Colonic mucosa (tissue), 4 donors: ENCODE measurements at regions not wholly inside any gene's neighbourhood (a gene's known extent, or its start where the extent isn't known, plus 50 kb on each side); places are given as distances from the start of the nearest gene placed in this dataset.

ENCODE experiments used
- DNase-seq: peaks from one replicate; pipeline ENCODE4 v3.0.0-alpha.2; 2020
- H3K27ac ChIP-seq: fragments of 200-600 bp; one replicate; pipeline ENCODE4 v1.8.0; 2021
- H3K27me3 ChIP-seq: fragments of 200-600 bp; one replicate; pipeline ENCODE4 v1.8.0; 2021
- H3K36me3 ChIP-seq: fragments of 200-600 bp; one replicate; pipeline ENCODE4 v1.8.0; 2021
- H3K4me1 ChIP-seq: fragments of 200-600 bp; one replicate; pipeline ENCODE4 v1.8.0; 2021; ENCODE audit warnings: mild to moderate bottlenecking
- H3K4me3 ChIP-seq: fragments of 200-600 bp; one replicate; pipeline ENCODE4 v1.8.0; 2021
- H3K9ac ChIP-seq, 2 donors: one replicate each; pipeline ENCODE4 v1.7.0; 2013; ENCODE audit warnings: control low read depth in 2 of 2, low read depth in 2 of 2, low read length in 2 of 2
- H3K9me3 ChIP-seq: fragments of 200-600 bp; one replicate; pipeline ENCODE4 v1.8.0; 2021
- CTCF ChIP-seq: fragments of 200-600 bp; IDR thresholded peaks from one replicate; pipeline ENCODE4 v1.8.0; 2022; ENCODE audit warnings: antibody characterized with exemption, mild to moderate bottlenecking
- intact Hi-C: fragments of 100-400 bp; cut with DNase I; formaldehyde crosslinking; loops from one replicate; pipeline ENCODE4 v1.14.1; 2022
- donor health status: healthy.
- donor health status: DM: no; HTN: no; CAD: no.
- donor health status: DM: no; HTN: no; CAD: no.

GRCh38 chr5:57785946-57786345, 303.3 kb upstream of the ACTBL2 start:
- intact Hi-C loops, result no loop called here
- Histone ChIP-seq H3K36me3 (no peaks in the 10 kb centered on the region), H3K9ac (no peak overlapping the region), H3K27ac (no peak overlapping the region), H3K27me3 (no peaks in the 10 kb centered on the region), H3K4me1 (no peaks in the 10 kb centered on the region), H3K4me3 (no peak overlapping the region), H3K9me3 (no peaks in the 10 kb centered on the region)
- no peak for DNase-seq
- TF ChIP-seq CTCF, result no peak

GRCh38 chr5:57784121-57784520, 301.5 kb upstream of the ACTBL2 start:
- DNase-seq, result no peak
- Histone ChIP-seq H3K4me1 (no peaks in the 10 kb centered on the region), H3K27me3 (no peaks in the 10 kb centered on the region), H3K4me3 (no peak overlapping the region), H3K9me3 (no peaks in the 10 kb centered on the region), H3K36me3 (no peaks in the 10 kb centered on the region), H3K27ac (no peak overlapping the region), H3K9ac (no peak overlapping the region)
- TF ChIP-seq CTCF, result no peak
- intact Hi-C loops, result no loop called here

GRCh38 chr5:57783693-57784092, 301.1 kb upstream of the ACTBL2 start:
- Histone ChIP-seq H3K9me3 (no peaks in the 10 kb centered on the region), H3K4me3 (no peak overlapping the region), H3K27me3 (no peaks in the 10 kb centered on the region), H3K36me3 (no peaks in the 10 kb centered on the region), H3K27ac (no peak overlapping the region), H3K4me1 (no peaks in the 10 kb centered on the region), H3K9ac (no peak overlapping the region)
- no peak for DNase-seq
- no peak for TF ChIP-seq CTCF
- intact Hi-C loops, result no loop called here

- no peak for TF ChIP-seq CTCF
- H3K9me3 ChIP-seq, result no peaks in the 10 kb centered on the region
- no peak for DNase-seq
- no peak overlapping the region for H3K27ac ChIP-seq
- intact Hi-C loops, result loop anchor here (2.0 kb wide), 1 partner anchor 680 kb away; the partner anchor contains the start of gene PLK2
- no peak overlapping the region for H3K4me3 ChIP-seq
- no peaks in the 10 kb centered on the region for H3K27me3 ChIP-seq
- H3K36me3 ChIP-seq, result no peaks in the 10 kb centered on the region
- H3K9ac ChIP-seq, result no peak overlapping the region
- no peaks in the 10 kb centered on the region for H3K4me1 ChIP-seq
These were observed 298.3 kb upstream of the ACTBL2 start for GRCh38 chr5:57780961-57781325.

GRCh38 chr5:57780306-57780960, 297.8 kb upstream of the ACTBL2 start:
- Histone ChIP-seq H3K4me1 (no peaks in the 10 kb centered on the region), H3K9ac (no peak overlapping the region), H3K9me3 (no peaks in the 10 kb centered on the region), H3K27ac (no peak overlapping the region), H3K4me3 (no peak overlapping the region), H3K36me3 (no peaks in the 10 kb centered on the region), H3K27me3 (no peaks in the 10 kb centered on the region)
- intact Hi-C loops, result loop anchor here (2.0 kb wide), 1 partner anchor 680 kb away; the partner anchor contains the start of gene PLK2
- DNase-seq, result no peak
- no peak for TF ChIP-seq CTCF
